Ishikawa (cell line): ENCODE measurements at regions not wholly inside any gene's neighbourhood (a gene's known extent, or its start where the extent isn't known, plus 50 kb on each side); places are given as distances from the start of the nearest gene placed in this dataset.

ENCODE experiments used
- CEBPB ChIP-seq: IDR thresholded peaks from 2 replicates; pipeline ENCODE4 v1.6.1; 2012
- CREB1 ChIP-seq: IDR thresholded peaks from 2 replicates; pipeline ENCODE4 v1.6.1; 2012; ENCODE audit warnings: low read depth
- EGR1 ChIP-seq: IDR thresholded peaks from 2 replicates; pipeline ENCODE4 v1.6.1; 2012
- EP300 ChIP-seq: IDR thresholded peaks from 2 replicates; pipeline ENCODE4 v1.6.1; 2012; ENCODE audit warnings: borderline replicate concordance
- FOXM1 ChIP-seq: IDR thresholded peaks from 2 replicates; pipeline ENCODE4 v1.6.1; 2012; ENCODE audit warnings: low read depth, borderline replicate concordance
- MAX ChIP-seq: IDR thresholded peaks from 2 replicates; pipeline ENCODE4 v1.6.1; 2012
- NFIC ChIP-seq: IDR thresholded peaks from 2 replicates; pipeline ENCODE4 v1.6.1; 2012
- RAD21 ChIP-seq: IDR thresholded peaks from 2 replicates; pipeline ENCODE4 v1.6.1; 2012; ENCODE audit warnings: low read depth
- REST ChIP-seq: IDR thresholded peaks from 2 replicates; pipeline ENCODE4 v1.6.1; 2012; ENCODE audit warnings: low read depth, mild to moderate bottlenecking
- TAF1 ChIP-seq: IDR thresholded peaks from 2 replicates; pipeline ENCODE4 v1.6.1; 2012; ENCODE audit warnings: low read depth, mild to moderate bottlenecking
- TCF12 ChIP-seq: IDR thresholded peaks from 2 replicates; pipeline ENCODE4 v1.6.1; 2012; ENCODE audit warnings: low read depth
- TEAD4 ChIP-seq: IDR thresholded peaks from 2 replicates; pipeline ENCODE4 v1.6.1; 2012
- USF1 ChIP-seq: IDR thresholded peaks from 2 replicates; pipeline ENCODE4 v1.6.1; 2012
- YY1 ChIP-seq: IDR thresholded peaks from 2 replicates; pipeline ENCODE4 v1.6.1; 2012; ENCODE audit warnings: low read depth
- ZBTB7A ChIP-seq: IDR thresholded peaks from 2 replicates; pipeline ENCODE4 v1.6.1; 2012; ENCODE audit warnings: low read depth

- no peak for TF ChIP-seq TCF12
These were observed 162.6 kb downstream of the BUB3 start for GRCh38 chr10:123316776-123317175.

- TF ChIP-seq USF1 = no peak
- TF ChIP-seq CREB1 = no peak
- TF ChIP-seq TAF1 = no peak
- no peak for TF ChIP-seq YY1
- TF ChIP-seq REST = no peak
- TF ChIP-seq NFIC = no peak
- no peak for TF ChIP-seq FOXM1
- no peak for TF ChIP-seq TEAD4
- no peak for TF ChIP-seq TCF12
- TF ChIP-seq CEBPB = no peak
- TF ChIP-seq EP300 = no peak
These were observed 164.3 kb downstream of the BUB3 start for GRCh38 chr10:123318516-123318915.

- TF ChIP-seq CREB1 = no peak
- TF ChIP-seq TAF1 = no peak
- TF ChIP-seq EGR1 = no peak
- no peak for TF ChIP-seq FOXM1
- TF ChIP-seq USF1 = no peak
- no peak for TF ChIP-seq TCF12
- no peak for TF ChIP-seq EP300
- no peak for TF ChIP-seq CEBPB
- TF ChIP-seq RAD21 = no peak
- TF ChIP-seq YY1 = no peak
- no peak for TF ChIP-seq ZBTB7A
- TF ChIP-seq REST = no peak
These were observed 165.9 kb downstream of the BUB3 start for GRCh38 chr10:123320091-123320490.

- TF ChIP-seq REST = no peak
- TF ChIP-seq EGR1 = no peak
- no peak for TF ChIP-seq YY1
- no peak for TF ChIP-seq NFIC
- no peak for TF ChIP-seq RAD21
- TF ChIP-seq FOXM1 = no peak
- TF ChIP-seq CEBPB = no peak
- no peak for TF ChIP-seq TEAD4
- TF ChIP-seq TCF12 = no peak
- no peak for TF ChIP-seq TAF1
- no peak for TF ChIP-seq ZBTB7A
- no peak for TF ChIP-seq EP300
- TF ChIP-seq CREB1 = no peak
- no peak for TF ChIP-seq MAX
- no peak for TF ChIP-seq USF1
These were observed 169.7 kb downstream of the BUB3 start for GRCh38 chr10:123323884-123324283.

GRCh38 chr10:123325663-123326190 is 171.5 kb downstream of the BUB3 start:
- TF ChIP-seq ZBTB7A = no peak
- no peak for TF ChIP-seq MAX
- TF ChIP-seq USF1 = no peak
- no peak for TF ChIP-seq REST
- no peak for TF ChIP-seq NFIC
- TF ChIP-seq CREB1 = no peak
- no peak for TF ChIP-seq YY1
- no peak for TF ChIP-seq EP300
